Loucy (cell line): ENCODE measurements at regions not wholly inside any gene's neighbourhood (a gene's known extent, or its start where the extent isn't known, plus 50 kb on each side); places are given as distances from the start of the nearest gene placed in this dataset.

Source experiments
- CTCF ChIP-seq: fragments of 200-600 bp; sonication (generic); conservative IDR thresholded peaks from 2 replicates; pipeline ENCODE4 v1.5.1; 2014; ENCODE audit warnings: mild to moderate bottlenecking, antibody characterized with exemption, low read length
- EZH2phosphoT487 ChIP-seq: fragments of 200-600 bp; IDR thresholded peaks from 2 replicates; pipeline ENCODE4 v1.6.1; 2018; ENCODE audit warnings: antibody characterized with exemption, mild to moderate bottlenecking, moderate library complexity, borderline replicate concordance

DNA sequence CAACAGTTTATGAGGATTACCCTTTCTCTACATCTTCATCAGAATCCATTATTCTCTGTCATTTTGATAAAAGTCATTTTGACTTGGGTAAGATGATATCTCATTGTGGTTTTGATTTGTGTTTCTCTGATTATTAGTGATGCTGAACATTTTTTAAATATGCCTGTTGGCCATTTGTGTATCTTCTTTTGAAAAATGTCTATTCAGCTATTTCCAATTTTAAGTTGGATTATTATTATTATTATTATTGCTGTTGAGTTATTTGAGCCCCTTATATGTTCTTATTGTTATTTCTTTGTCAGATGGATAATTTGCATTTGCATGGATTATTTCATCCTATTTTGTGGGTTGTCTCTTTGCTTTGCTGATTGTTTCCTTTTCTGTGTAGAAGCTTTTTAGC lies 421.2 kb upstream of the LMCD1 start:
- TF ChIP-seq CTCF (no peak), EZH2phosphoT487 (no peak)
